Progenitor cell of endocrine pancreas (in vitro differentiated cells): ENCODE measurements at regions not wholly inside any gene's neighbourhood (a gene's known extent, or its start where the extent isn't known, plus 50 kb on each side); places are given as distances from the start of the nearest gene placed in this dataset.

Experiments used
- DNase-seq: peaks from one replicate; pipeline ENCODE4 v3.0.0; 2021; ENCODE audit warnings: low spot score; ENCODE audit not compliant: unreplicated experiment
- H3K27ac Mint-ChIP-seq: 2 replicates; pipeline ENCODE4 v1.8.0; 2021; ENCODE audit warnings: mild to moderate bottlenecking, moderate library complexity, mixed read lengths
- H3K27me3 Mint-ChIP-seq: 2 replicates; pipeline ENCODE4 v1.8.0; 2021; ENCODE audit warnings: mixed read lengths
- H3K36me3 Mint-ChIP-seq: 2 replicates; pipeline ENCODE4 v1.8.0; 2022; ENCODE audit warnings: mixed read lengths; ENCODE audit not compliant: insufficient read depth
- H3K4me1 Mint-ChIP-seq: 2 replicates; pipeline ENCODE4 v1.8.0; 2021; ENCODE audit warnings: low read depth, mixed read lengths
- H3K4me3 Mint-ChIP-seq: 2 replicates; pipeline ENCODE4 v1.8.0; 2021; ENCODE audit warnings: low read depth, mild to moderate bottlenecking, moderate library complexity, mixed read lengths
- H3K9me3 Mint-ChIP-seq: 2 replicates; pipeline ENCODE4 v1.8.0; 2021; ENCODE audit warnings: low read depth, mixed read lengths
- TF ChIP-seq, protein P1 (sequence below): fragments of 200-600 bp; sonication (generic); IDR thresholded peaks from one replicate; pipeline ENCODE4 v1.5.0; 2021; ENCODE audit warnings: antibody characterized with exemption, mild to moderate bottlenecking; ENCODE audit not compliant: unreplicated experiment

DNA sequence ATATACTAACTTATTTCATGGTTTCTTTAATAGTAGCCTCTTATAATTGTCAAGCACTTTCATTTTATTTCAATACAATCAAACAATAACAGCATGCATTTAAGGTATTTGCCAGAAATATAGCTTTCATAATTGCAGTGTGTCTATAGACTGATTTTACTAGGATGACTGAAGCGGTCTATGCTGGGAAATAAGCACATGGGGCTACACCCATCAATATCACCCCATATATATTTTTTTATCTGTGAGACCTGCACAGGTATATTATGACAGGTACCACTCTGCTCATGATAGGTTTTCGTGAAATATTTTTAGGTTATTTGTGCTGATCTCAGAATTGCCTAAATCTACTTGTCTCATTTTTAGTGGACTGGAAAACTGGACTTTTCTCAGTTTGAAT is 229.1 kb upstream of the PITX2 start:
- TF ChIP-seq, protein P1, sequence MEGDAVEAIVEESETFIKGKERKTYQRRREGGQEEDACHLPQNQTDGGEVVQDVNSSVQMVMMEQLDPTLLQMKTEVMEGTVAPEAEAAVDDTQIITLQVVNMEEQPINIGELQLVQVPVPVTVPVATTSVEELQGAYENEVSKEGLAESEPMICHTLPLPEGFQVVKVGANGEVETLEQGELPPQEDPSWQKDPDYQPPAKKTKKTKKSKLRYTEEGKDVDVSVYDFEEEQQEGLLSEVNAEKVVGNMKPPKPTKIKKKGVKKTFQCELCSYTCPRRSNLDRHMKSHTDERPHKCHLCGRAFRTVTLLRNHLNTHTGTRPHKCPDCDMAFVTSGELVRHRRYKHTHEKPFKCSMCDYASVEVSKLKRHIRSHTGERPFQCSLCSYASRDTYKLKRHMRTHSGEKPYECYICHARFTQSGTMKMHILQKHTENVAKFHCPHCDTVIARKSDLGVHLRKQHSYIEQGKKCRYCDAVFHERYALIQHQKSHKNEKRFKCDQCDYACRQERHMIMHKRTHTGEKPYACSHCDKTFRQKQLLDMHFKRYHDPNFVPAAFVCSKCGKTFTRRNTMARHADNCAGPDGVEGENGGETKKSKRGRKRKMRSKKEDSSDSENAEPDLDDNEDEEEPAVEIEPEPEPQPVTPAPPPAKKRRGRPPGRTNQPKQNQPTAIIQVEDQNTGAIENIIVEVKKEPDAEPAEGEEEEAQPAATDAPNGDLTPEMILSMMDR, result no peak
- Mint-ChIP-seq H3K9me3 (no peaks in the 10 kb centered on the region), H3K36me3 (no peaks in the 10 kb centered on the region), H3K4me1 (peaks cover 13% of the 10 kb centered on the region), H3K27ac (no peak overlapping the region), H3K27me3 (peaks cover 2% of the 10 kb centered on the region), H3K4me3 (no peak overlapping the region)
- no peak for DNase-seq

- Mint-ChIP-seq H3K27ac (no peak overlapping the region), H3K36me3 (no peaks in the 10 kb centered on the region), H3K27me3 (peaks cover 2% of the 10 kb centered on the region), H3K9me3 (no peaks in the 10 kb centered on the region), H3K4me3 (no peak overlapping the region), H3K4me1 (peaks cover 13% of the 10 kb centered on the region)
- TF ChIP-seq, protein P1, result no peak
- DNase-seq, result no peak
These were observed 229.9 kb upstream of the PITX2 start for GRCh38 chr4:110852793-110853192.

DNA sequence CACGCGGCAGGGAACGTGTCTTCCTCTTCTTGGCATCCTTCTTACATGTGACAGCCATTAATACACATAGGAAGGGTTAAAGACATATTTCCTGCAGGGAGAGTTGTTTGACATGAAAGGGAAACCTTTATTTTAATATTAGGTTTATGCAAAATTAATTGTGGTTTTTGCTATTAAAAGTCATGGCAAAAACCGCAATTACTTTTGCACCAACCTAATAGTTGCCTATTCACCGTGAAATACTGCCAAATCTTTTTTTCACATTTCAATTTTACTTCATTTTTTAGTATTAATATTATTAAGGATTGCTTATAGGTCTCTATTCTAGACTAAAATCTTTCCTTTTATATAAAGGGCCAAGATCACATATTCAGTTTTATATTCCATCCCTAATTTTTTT is 230.4 kb upstream of the PITX2 start:
- TF ChIP-seq, protein P1, result no peak
- H3K9me3 Mint-ChIP-seq, result no peaks in the 10 kb centered on the region
- no peak overlapping the region for H3K27ac Mint-ChIP-seq
- H3K36me3 Mint-ChIP-seq, result no peaks in the 10 kb centered on the region
- H3K4me3 Mint-ChIP-seq, result no peak overlapping the region
- peaks cover 13% of the 10 kb centered on the region for H3K4me1 Mint-ChIP-seq
- H3K27me3 Mint-ChIP-seq, result peaks cover 2% of the 10 kb centered on the region
- no peak for DNase-seq

DNA sequence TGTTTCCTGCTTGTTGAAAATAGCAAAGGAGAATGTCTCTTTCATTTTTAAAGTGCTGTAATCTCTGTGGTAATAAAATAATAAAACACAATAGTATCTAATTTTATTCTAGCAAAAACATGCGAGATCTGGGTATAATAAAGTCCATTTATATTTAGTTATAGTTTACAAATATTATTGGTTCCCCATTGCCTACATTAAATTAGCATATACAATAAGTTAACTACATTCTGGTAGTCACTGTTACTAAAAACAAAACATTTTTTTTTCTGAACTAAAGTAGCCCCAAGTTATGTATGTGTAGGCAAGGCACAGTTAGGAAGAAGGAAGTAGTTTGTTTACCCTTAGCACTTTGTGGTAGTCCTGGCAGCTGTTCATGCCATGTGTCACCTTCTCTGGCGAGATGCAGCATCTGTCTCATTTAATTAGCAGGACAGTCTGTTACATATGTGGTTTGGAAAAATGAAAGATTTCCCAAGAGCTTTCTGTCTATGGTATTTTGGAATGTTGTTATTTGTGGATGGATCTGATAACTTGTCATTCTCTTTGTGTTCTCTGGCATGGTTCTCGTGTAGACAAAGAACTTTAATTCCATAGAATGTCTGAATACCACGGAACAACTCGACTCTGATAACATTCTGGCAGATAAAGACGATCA is 231.3 kb upstream of the PITX2 start:
- Mint-ChIP-seq H3K27ac (no peak overlapping the region), H3K4me1 (peaks cover 13% of the 10 kb centered on the region), H3K4me3 (no peak overlapping the region)

GRCh38 chr4:110860125-110860524 is 237.2 kb upstream of the PITX2 start:
- TF ChIP-seq, protein P1, result no peak
- Mint-ChIP-seq H3K27ac (no peak overlapping the region), H3K36me3 (no peaks in the 10 kb centered on the region)

More for the DNA sequence above, 231.3 kb upstream of the PITX2 start:
- no peak for DNase-seq
- no peaks in the 10 kb centered on the region for H3K36me3 Mint-ChIP-seq
- TF ChIP-seq, protein P1, result no peak
- H3K27me3 Mint-ChIP-seq, result peaks cover 2% of the 10 kb centered on the region
- no peaks in the 10 kb centered on the region for H3K9me3 Mint-ChIP-seq

More at GRCh38 chr4:110860125-110860524, 237.2 kb upstream of the PITX2 start:
- Mint-ChIP-seq H3K27me3 (no peaks in the 10 kb centered on the region), H3K9me3 (no peaks in the 10 kb centered on the region), H3K4me1 (no peaks in the 10 kb centered on the region), H3K4me3 (no peak overlapping the region)
- no peak for DNase-seq
